ENCODE measurements at regions not wholly inside any gene's neighbourhood (a gene's known extent, or its start where the extent isn't known, plus 50 kb on each side); places are given as distances from the start of the nearest gene placed in this dataset.

GRCh38 chr11:112728288-112728687, 232.9 kb upstream of the NCAM1 start:
- TF ChIP-seq CTCF (IDR thresholded peaks at IDR 0.05; ENCODE audit: low read depth, low read length, poor library complexity, severe bottlenecking), result no peak
- TF ChIP-seq EZH2phosphoT487 (IDR thresholded peaks at IDR 0.05; ENCODE audit: borderline replicate concordance, low read length), result no peak

Measured in DOHH2 (cell line).